Left ventricle myocardium inferior (tissue), 1 donor: ENCODE measurements at regions not wholly inside any gene's neighbourhood (a gene's known extent, or its start where the extent isn't known, plus 50 kb on each side); places are given as distances from the start of the nearest gene placed in this dataset.

Experiments
- DNase-seq: peaks from one replicate; pipeline ENCODE4 v3.0.0-alpha.2; 2020
- H3K27ac ChIP-seq: fragments of 200-600 bp; replicated peaks from 2 replicates; pipeline ENCODE4 v1.8.0; 2021
- H3K27me3 ChIP-seq: fragments of 200-600 bp; 2 replicates; pipeline ENCODE4 v1.8.0; 2021; ENCODE audit warnings: low read depth
- H3K36me3 ChIP-seq: fragments of 200-600 bp; 2 replicates; pipeline ENCODE4 v1.8.0; 2021
- H3K4me1 ChIP-seq: fragments of 200-600 bp; 2 replicates; pipeline ENCODE4 v1.8.0; 2021
- H3K4me3 ChIP-seq: fragments of 200-600 bp; 2 replicates; pipeline ENCODE4 v1.8.0; 2021; ENCODE audit warnings: mild to moderate bottlenecking, moderate library complexity
- H3K9me3 ChIP-seq: fragments of 200-600 bp; replicated peaks from 2 replicates; pipeline ENCODE4 v1.8.0; 2021
- intact Hi-C: fragments of 100-400 bp; cut with micrococcal nuclease; formaldehyde crosslinking; loops from one replicate; pipeline ENCODE4 v1.11.0; 2022
- TF ChIP-seq, protein P1 (sequence below): fragments of 200-600 bp; IDR thresholded peaks from 2 replicates; pipeline ENCODE4 v1.8.0; 2021; ENCODE audit warnings: antibody characterized with exemption, mild to moderate bottlenecking, borderline replicate concordance
- donor health status: DM: no; HTN: yes; CAD: no; lungs with severe emphysema.

DNA sequence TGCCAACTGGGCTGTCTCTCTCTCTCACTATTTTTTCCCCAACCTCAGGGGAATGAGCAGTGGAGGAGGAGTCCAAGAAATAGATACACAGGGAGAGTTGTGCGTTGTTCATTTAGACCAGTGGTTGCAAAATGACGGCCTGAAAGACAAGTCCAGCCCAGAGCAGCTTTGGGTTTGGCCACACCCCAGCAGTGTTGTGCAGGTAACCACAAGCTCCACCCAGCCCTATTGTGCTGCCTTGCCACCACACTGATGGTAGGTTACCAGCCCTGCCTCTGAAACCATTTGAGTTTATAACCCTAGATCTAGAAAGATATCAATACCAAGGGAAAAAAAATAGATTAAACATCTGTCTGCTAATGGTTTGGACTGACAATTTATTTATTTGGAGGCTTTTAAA, 144.3 kb downstream of the CMPK2 start:
- no peak for DNase-seq

DNA sequence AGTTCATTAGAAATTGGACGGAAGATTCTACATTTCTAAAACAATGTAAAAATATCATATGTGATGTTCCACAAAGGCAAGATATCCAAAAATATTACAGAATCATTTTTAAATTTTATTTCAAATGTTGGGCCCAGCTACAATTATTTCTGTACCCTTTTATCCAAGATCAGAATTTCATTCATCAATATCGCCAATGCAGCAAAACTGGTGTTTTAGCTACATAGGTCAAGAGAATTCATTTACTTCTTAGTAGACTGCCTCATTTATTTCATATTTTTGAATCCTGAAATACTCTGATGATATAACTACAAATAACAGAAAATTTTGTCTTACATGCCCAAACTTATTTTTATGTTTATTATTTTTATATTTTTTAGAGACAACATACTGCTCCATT, 143.1 kb downstream of the CMPK2 start:
- no peaks in the 10 kb centered on the region for H3K36me3 ChIP-seq
- H3K4me1 ChIP-seq = no peaks in the 10 kb centered on the region
- TF ChIP-seq, protein P1, sequence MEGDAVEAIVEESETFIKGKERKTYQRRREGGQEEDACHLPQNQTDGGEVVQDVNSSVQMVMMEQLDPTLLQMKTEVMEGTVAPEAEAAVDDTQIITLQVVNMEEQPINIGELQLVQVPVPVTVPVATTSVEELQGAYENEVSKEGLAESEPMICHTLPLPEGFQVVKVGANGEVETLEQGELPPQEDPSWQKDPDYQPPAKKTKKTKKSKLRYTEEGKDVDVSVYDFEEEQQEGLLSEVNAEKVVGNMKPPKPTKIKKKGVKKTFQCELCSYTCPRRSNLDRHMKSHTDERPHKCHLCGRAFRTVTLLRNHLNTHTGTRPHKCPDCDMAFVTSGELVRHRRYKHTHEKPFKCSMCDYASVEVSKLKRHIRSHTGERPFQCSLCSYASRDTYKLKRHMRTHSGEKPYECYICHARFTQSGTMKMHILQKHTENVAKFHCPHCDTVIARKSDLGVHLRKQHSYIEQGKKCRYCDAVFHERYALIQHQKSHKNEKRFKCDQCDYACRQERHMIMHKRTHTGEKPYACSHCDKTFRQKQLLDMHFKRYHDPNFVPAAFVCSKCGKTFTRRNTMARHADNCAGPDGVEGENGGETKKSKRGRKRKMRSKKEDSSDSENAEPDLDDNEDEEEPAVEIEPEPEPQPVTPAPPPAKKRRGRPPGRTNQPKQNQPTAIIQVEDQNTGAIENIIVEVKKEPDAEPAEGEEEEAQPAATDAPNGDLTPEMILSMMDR = no peak
- DNase-seq = no peak
- intact Hi-C loops = no loop called here
- H3K27me3 ChIP-seq = no peaks in the 10 kb centered on the region
- H3K4me3 ChIP-seq = no peak overlapping the region
- no peak overlapping the region for H3K27ac ChIP-seq
- no peaks in the 10 kb centered on the region for H3K9me3 ChIP-seq

More for the DNA sequence above, 144.3 kb downstream of the CMPK2 start:
- no peaks in the 10 kb centered on the region for H3K27me3 ChIP-seq
- no peaks in the 10 kb centered on the region for H3K4me1 ChIP-seq
- intact Hi-C loops = no loop called here
- no peaks in the 10 kb centered on the region for H3K9me3 ChIP-seq
- H3K27ac ChIP-seq = no peak overlapping the region
- H3K36me3 ChIP-seq = no peaks in the 10 kb centered on the region
- TF ChIP-seq, protein P1 = no peak
- no peak overlapping the region for H3K4me3 ChIP-seq

DNA sequence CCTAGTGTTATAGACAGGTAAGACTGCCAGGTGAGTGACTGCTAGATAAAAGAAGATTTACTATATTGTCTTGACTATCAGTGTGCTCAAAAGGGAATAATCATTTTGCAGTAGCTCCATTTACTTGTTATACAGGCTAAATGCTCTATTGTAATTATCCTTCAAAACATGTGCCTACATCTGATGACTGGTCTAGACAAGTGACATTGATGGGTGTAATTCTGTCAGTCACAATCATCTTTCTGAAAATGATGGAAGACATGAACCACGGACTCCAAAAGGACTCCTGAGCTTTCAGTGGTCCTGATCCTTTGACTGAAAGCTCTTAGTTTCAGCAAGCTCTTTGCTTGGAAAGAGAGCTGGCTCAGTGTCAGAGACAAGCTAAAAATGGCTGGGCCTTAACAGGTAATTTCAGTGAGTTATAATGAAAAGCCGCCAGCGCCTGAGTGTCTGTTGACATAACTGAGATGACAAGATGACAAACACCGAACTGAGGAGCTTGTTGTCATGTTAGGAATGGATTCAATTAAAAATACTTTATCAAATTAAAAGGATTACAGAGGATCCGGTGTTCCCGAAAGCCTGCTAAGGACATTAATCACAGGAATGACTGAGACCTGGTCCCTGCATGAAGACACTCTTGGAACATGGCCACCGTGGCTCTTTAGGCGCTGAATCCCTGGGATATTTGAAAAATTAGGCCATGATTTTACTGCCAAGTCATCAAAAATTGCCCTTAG, 141.7 kb downstream of the CMPK2 start:
- DNase-seq = no peak
- Histone ChIP-seq H3K36me3 (no peaks in the 10 kb centered on the region), H3K27ac (no peak overlapping the region), H3K4me1 (no peaks in the 10 kb centered on the region), H3K9me3 (no peaks in the 10 kb centered on the region), H3K27me3 (no peaks in the 10 kb centered on the region), H3K4me3 (no peak overlapping the region)
- TF ChIP-seq, protein P1 = no peak
- intact Hi-C loops = no loop called here

DNA sequence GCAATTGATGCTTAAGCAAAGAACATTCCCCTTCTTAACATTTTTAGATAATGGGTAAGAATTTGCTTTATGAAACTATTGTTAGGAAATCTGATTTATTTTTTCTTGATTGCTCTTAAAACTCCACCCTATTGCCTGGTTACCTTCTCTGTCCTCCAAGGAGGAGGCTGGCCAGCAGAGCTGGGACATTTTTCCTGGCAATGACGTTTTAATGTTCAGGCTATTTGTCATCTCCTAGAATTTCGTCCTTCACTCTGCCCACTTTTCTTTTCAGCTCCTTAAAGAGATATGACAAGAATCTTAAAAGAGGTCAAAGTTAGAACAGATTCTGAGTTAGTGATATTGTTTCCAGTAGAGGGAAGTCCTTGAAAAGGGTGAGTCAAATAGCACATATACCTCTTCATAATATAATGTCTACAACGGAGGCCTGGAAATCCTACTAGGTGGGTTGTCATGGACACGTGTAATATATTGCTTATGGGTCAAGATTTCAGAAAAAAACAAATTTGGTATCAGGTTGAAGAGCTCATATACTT, 141.0 kb downstream of the CMPK2 start:
- TF ChIP-seq, protein P1 = no peak
- DNase-seq = no peak
- Histone ChIP-seq H3K9me3 (no peaks in the 10 kb centered on the region), H3K27ac (no peak overlapping the region), H3K4me1 (no peaks in the 10 kb centered on the region), H3K27me3 (no peaks in the 10 kb centered on the region), H3K36me3 (no peaks in the 10 kb centered on the region), H3K4me3 (no peak overlapping the region)
- intact Hi-C loops = no loop called here

DNA sequence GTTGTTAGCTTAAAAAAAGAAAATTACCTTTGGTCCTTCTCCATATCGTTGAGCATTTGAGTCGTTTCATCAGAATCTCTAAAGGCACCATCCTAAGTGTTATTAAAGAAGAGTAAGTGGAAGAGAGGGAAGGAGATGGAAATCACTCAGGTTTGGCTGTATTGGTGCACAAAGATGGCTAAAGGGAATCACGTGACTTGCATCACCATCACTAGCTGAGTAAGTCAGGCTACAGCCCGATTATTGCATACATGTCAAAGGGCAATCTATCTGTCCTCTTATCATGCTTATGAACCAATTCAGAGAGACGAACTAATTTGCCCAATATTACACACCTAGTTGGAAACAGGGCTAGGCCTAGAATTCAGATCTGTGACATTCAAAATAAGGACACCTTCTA, 137.6 kb downstream of the CMPK2 start:
- no peaks in the 10 kb centered on the region for H3K36me3 ChIP-seq
- no peak overlapping the region for H3K4me3 ChIP-seq
- H3K27me3 ChIP-seq = no peaks in the 10 kb centered on the region
- no peak for DNase-seq
- TF ChIP-seq, protein P1 = no peak
- H3K4me1 ChIP-seq = no peaks in the 10 kb centered on the region
- no peak overlapping the region for H3K27ac ChIP-seq
- no peaks in the 10 kb centered on the region for H3K9me3 ChIP-seq
- intact Hi-C loops = no loop called here
